NCI-H1694 (cell line): ENCODE measurements at regions not wholly inside any gene's neighbourhood (a gene's known extent, or its start where the extent isn't known, plus 50 kb on each side); places are given as distances from the start of the nearest gene placed in this dataset.

Experiments
- DNase-seq: peaks from one replicate; lab custom pipeline; 2025; lab: John Stamatoyannopoulos, UW

- DNase-seq: no peak
Measured at GRCh38 chr5:8241076-8241475, 372.1 kb downstream of the MTRR start.

GRCh38 chr5:8241558-8241957 lies 372.6 kb downstream of the MTRR start:
- no peak for DNase-seq

DNA sequence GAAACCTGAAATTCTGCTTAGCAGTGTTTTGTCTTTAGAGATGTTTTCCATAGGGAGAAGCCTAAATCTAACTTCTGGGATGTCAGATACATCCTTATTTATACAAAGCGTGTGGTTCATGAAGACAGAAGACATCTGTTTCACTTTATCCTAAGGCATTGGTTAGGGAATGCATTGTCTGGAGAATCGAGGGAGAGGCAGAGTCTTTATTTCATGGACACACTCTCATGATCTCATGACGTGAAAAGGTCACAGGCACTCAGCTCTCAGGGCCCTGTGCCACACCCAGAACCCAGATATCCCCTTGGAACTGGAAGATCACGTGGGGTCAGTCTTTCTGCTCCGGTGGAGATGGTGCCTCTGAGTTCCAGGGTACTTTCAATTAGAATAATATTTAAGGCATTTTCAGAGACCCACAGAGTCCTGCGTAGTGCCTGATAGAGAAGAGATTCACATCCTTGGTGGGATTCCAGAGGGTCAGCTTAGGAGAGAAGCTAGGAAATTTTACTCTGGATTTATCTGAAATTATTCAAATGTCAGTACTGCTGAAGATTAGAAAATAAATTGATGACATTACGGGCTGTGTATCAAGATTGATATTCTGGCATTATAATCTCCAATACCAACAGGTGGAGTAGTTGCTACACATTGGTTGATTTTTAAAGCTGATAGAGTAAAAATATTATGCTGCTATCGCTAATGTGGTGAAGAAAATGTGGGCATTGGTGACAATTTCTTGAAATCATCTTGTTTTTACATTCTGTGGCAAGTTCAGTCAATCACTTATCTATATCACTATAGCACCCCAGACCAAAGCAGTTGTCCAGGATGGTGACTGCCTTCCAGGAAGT lies 378.3 kb downstream of the MTRR start:
- DNase-seq: peak; percentile 1

- no peak for DNase-seq
Measured at GRCh38 chr5:8253376-8253775, 384.4 kb downstream of the MTRR start.

GRCh38 chr5:8254674-8255073 lies 385.7 kb downstream of the MTRR start:
- no peak for DNase-seq

DNA sequence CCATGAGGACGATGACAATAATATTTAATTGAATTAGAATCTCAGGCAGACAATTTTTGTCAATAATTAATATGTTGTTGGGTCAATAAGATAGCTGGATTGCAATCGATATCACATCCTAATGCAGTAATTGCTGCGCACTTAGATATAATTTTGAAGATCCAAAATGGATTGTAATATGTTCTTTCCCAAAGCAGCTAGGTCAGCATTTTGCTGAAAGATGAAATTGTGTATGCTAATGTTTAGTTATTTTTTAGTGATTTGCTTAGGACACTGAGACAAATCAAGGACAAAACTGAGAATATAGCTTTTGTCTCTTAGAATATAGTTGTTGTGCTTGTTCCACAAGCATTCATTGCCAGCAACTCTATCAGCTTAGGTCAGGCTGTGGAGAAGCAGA lies 389.9 kb downstream of the MTRR start:
- DNase-seq: no peak

DNA sequence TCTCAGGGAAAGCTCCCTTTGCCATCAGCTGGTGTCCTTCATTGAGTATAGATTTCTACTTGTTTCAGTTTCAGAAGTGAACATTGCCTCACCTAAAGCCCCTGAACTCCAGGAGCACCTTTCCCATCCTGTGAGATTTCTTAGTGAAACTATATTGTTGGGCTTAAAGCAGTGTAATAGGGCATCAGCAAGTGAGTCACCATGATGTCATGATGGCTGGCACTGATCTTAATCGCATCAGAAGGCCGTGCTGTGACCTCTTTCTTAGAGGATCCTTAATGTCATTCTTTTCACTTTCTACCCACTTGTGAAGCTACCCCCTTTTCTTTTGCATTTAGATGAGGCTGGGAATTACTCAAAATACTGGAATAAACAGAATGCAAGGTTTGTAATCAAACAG lies 401.3 kb downstream of the MTRR start:
- DNase-seq: no peak

DNA sequence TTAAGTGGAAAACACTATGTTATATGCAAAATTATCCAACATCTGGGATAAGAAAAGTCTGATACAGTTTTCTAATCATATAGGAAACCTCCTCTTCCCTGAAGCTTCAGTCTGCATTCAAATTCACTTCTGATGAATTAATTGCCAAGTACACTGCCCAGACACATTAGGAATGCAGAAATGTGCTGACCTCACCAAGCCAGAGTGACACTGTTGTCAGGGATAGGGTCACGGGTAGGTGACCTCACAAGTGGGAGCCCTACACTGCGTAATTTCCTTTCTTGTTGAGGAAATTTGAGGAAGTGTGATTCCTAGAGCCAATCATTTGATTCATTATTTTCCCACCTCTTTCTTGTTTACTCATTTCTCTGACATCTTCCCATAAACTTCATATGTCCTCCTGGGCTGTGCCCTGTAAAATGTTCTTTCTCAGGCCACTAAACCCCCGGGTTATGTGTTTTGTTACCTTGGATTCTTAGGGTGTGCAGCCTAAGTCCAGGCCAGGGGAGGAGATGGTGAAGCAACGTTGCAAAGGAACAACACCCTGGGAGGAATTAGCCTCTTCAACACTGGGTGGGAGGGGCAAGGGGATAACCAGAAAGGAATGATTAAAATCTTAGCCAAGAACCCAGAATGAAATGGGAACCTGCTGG lies 411.9 kb downstream of the MTRR start:
- no peak for DNase-seq

DNA sequence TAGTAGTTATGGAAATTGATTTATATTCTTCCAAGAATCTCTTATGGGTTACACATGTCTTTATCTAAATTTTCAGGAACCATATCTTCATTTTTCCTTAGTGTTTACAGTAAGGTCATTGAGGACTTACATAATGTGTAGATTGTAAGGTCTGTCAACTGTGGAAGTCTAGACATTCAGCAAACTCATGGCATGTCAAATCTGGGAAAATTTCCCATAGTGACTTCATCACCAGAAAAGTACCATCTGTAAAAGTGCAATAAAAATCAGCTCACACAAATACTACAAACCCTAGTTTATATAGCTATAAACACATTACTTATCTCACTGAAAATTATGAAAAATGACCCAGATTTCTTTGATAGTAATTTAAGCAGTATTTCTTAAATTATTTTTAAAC lies 419.4 kb downstream of the MTRR start:
- peak; percentile 50 for DNase-seq

DNA sequence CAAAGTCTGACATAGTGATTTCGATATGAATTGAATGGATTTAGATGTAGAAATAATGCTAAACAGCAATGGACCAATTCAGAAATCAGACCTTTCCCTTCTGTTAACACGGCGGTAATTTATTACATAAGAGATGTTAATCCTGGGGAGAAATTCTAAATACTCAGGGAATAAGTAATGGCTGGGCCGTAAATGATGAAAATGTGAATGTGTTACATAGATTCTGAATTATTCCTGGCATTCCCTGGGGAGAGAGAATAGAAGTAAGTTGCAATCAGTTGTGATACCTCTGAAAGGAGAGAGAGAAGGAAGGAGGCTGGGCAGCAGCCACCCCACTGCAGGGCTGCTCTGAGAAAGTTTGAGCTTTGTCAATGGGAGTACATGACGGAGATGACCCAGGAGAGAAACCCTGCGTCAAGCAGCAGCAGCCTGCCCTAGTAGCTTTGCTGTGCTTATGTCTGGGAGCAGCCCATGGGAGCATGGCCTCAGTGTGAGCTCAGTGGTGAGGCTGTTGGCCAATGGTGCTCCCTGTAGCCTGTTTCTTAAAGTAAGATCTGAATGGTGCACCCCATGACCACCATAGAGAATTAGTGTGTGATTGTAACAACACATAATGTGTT lies 420.1 kb downstream of the MTRR start:
- DNase-seq: no peak

DNA sequence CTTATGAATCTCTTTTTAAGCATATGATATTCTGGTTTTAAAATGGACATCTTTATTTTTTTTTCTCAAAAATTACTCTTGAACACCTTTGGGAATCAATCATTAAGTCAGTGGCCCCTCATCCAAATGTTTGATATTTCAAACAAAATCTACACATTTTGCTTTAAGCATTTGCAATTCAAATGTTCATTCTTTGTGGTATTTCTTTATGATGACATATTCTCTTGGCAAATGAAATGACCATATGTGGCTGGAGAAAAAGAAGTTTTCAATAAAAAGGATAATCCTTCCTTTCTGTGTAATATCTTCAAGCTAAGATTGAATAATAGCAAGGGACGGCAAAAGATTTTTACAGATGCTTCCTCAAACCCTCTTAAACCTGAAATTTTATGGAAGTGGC lies 420.8 kb downstream of the MTRR start:
- DNase-seq: no peak

- DNase-seq: no peak
Measured at GRCh38 chr5:8290721-8291120, 421.8 kb downstream of the MTRR start.

- no peak for DNase-seq
Measured at GRCh38 chr5:8291641-8292040, 422.7 kb downstream of the MTRR start.

DNA sequence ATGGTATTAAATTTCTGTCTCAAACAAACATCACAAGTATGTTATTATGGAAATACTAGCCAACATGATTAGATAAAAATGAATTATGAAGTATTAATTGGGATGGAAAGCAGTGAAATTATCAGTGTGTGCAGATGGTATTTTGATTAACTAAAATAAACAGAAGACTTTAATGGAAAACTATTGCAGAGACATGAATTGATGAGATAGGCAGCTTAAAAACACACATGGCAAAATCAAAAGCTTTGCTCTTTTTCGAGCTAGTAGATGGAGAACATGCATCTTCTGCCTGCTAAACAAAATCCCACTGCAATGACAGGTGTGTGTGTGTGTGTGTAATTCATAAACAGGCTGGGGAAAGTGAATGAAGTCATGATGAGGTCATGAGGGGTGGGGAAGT lies 426.2 kb downstream of the MTRR start:
- no peak for DNase-seq

GRCh38 chr5:8299716-8300115 lies 430.8 kb downstream of the MTRR start:
- no peak for DNase-seq

- DNase-seq: no peak
Measured at GRCh38 chr5:8304341-8304740, 435.4 kb downstream of the MTRR start.

GRCh38 chr5:8306288-8306896 lies 437.4 kb downstream of the MTRR start:
- DNase-seq: no peak

GRCh38 chr5:8314965-8315364 lies 446.0 kb downstream of the MTRR start:
- no peak for DNase-seq

DNA sequence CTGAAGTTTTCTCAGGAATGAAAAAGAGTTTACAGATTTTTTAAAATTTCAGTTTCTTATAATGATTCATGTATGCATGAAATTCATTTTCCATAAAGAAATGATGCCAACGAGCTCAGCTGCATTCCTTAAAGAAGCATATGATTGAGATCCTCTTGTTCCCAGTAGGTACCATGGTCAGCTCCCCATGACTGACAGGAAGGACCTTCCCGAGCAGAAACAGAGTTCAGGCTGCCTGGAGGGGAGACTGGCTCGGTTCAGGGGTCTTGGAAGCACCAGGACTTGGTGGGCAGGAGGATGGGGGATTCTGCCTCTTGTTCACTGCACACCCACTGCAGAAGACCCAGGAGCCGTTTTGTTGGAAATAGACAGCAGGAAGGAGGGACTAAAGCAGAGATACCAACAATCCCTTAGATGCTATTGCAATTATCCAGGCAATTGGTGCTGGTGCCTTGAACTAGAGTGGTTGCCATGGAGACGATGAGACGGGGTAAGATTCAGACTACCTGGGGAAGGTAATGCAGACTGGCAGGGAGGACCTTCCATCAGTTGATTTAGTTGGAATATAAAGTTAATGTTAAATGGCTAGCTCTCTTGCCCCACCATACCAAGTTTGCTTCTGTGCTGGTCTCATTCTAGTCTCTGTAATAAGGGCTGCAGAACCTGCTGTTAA lies 447.8 kb downstream of the MTRR start:
- DNase-seq: no peak

DNA sequence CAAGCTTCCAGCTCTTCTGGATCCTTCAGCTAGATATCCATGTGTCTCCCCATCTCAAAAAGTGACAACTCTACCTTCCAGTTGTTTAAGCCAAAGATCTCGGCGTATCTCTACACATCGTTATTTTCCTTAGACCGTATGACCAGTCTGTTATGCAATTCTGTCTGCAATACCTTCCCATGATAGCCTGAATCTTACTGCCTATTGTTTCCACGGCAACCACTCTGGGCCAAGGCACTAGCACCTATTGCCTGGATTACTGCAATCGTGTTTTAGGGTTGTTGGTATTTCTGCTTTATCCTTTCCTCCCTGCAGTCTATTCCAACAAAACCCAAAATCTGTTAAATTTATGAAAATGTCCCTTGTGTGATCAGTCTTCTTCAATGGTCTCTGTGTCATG lies 448.4 kb downstream of the MTRR start:
- DNase-seq: no peak

DNA sequence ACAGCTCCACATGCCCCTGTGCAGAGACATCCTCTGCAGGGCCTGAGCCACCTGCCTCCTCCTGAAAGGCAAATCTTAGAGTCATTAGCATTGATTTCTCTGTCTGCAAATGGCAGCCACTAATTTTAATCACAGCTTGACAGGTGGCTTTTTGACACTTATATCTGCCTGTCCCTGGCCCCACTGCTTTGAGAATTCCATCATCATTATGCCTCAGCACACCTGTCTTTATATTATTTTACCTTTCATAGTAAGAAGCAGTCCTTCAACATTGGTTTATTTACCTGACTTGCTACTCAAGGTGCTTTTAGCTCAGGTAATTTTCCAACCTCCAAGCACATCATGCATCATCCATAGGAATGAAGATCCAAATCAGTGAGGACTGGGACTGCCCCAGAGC lies 451.3 kb downstream of the MTRR start:
- DNase-seq: no peak

DNA sequence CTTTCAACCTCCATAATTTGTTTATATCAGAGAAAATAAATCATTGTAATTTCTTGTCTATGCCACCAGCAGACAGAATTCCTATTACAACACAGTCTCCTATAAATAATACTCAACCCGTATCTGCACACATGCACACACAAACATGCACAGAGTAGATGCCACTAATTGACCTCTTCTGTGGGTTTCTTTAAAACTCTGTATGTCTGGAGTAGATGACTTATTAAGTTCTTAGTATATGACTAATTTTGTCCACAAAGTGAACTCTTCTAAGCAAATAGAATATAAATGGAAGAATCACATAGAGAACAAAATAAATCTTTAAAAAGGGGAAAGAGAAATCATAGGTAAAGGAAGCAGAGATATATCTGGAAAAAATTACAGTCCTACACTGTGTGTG lies 452.3 kb downstream of the MTRR start:
- DNase-seq: no peak
